Activated naive CD4-positive, alpha-beta T cell treated with anti-CD3 and anti-CD28 coated beads for 36 hours (primary cell): ENCODE measurements at regions not wholly inside any gene's neighbourhood (a gene's known extent, or its start where the extent isn't known, plus 50 kb on each side); places are given as distances from the start of the nearest gene placed in this dataset.

Experiments
- CTCF ChIA-PET: fragments of 350-600 bp; sonication (Branson Sonifier 250); formaldehyde crosslinking; loops from one replicate; lab custom pipeline; 2021; ENCODE audit warnings: antibody characterized with exemption; lab: Charles Lee
- DNase-seq: peaks from one replicate; pipeline ENCODE4 v3.0.0-alpha.2; 2020
- H3K27ac Mint-ChIP-seq: one replicate; pipeline ENCODE4 v1.8.0; 2021; ENCODE audit warnings: mild to moderate bottlenecking, mixed read lengths
- H3K27me3 Mint-ChIP-seq: one replicate; pipeline ENCODE4 v1.8.0; 2021; ENCODE audit warnings: low read depth, mixed read lengths
- H3K36me3 Mint-ChIP-seq: one replicate; pipeline ENCODE4 v1.8.0; 2021; ENCODE audit warnings: low read depth, mixed read lengths
- H3K4me1 Mint-ChIP-seq: one replicate; pipeline ENCODE4 v1.8.0; 2021; ENCODE audit warnings: low read depth, mixed read lengths
- H3K4me3 Mint-ChIP-seq: one replicate; pipeline ENCODE4 v1.8.0; 2021; ENCODE audit warnings: mild to moderate bottlenecking, moderate library complexity, mixed read lengths
- H3K9me3 Mint-ChIP-seq: one replicate; pipeline ENCODE4 v1.8.0; 2021; ENCODE audit warnings: mixed read lengths
- intact Hi-C: fragments of 100-400 bp; cut with micrococcal nuclease; formaldehyde crosslinking; loops from one replicate; pipeline ENCODE4 v1.15.1; 2023

DNA sequence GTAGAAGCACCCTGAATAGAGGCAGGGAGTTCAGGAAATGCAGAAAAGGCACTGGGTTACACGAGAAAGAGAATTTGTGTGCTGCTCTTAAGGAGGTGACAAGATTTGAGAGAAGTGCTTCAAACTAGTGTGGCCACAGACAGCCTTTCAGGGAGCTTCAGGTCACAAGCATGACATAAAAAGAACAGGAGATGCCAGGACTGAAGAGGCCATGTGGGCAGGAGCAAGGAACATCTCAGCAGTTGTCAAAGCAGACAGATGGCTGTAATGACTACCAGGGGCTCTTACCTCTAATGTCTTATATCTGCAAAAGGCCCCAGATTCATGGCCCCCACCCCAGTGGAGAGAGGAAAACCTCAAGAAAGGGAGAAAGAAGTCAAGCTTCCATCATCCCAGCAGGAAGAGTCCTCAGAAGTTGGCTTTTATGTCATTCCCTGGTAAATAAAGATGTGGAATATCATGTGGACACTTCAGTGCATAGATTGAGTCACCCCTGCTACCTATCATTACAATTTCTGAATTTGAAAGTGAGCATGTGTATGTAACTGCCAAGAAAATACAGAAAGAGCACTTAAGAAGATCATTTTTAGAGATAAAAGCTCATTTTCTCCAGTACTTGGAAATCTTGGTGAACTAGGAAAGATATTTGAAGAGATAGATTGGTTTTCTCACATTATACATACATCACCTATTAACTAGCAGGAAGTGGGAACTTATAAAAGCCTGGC lies 214.4 kb upstream of the RORB start:
- Mint-ChIP-seq H3K27ac (no peak overlapping the region), H3K9me3 (no peaks in the 10 kb centered on the region), H3K27me3 (no peaks in the 10 kb centered on the region), H3K36me3 (no peaks in the 10 kb centered on the region), H3K4me1 (no peaks in the 10 kb centered on the region), H3K4me3 (no peak overlapping the region)
- intact Hi-C loops: no loop called here
- CTCF ChIA-PET: no interaction called here
- DNase-seq: no peak

DNA sequence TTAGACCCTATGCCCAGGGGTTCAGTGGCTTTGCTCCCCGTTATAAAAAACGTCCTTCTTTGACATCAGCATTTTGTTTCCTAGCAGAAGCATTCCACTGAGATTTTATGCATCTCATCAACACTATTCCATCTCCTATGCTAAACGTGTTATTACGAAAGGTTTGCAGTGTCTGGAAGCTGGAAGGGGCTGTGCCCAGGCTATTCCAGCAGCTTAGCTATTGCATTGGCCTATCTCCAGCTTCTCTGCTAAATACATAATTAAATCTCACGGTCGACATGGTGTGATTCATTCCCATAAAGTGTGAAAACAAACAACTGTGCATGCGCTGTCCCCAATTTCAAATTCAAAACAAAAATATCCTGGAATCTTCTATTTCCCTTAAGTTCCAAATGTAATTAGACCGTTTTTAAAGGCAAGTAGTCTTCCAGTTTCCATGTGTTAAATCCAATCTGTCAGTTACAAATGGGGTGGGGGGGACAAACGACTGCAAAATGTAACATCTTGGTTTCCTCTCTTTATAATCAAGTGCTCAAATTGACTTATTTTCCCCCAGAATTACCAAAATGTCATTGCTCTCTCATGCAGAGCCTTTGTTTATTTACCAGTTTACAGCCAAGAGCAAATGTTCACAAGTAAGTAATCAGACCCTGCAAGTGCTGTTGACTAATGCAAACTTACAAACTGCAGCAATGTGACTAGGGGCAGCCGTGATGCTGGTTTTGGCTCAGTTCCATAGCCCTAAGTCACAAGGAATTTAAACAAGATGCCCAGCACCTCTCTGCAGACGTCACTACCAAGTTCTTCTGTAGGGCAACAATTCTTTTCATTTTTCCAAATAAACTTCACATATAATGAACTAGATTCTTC lies 212.3 kb upstream of the RORB start:
- intact Hi-C loops: no loop called here
- Mint-ChIP-seq H3K4me1 (no peaks in the 10 kb centered on the region), H3K27me3 (no peaks in the 10 kb centered on the region), H3K4me3 (no peak overlapping the region), H3K27ac (no peak overlapping the region), H3K9me3 (no peaks in the 10 kb centered on the region), H3K36me3 (no peaks in the 10 kb centered on the region)
- CTCF ChIA-PET: no interaction called here
- no peak for DNase-seq

DNA sequence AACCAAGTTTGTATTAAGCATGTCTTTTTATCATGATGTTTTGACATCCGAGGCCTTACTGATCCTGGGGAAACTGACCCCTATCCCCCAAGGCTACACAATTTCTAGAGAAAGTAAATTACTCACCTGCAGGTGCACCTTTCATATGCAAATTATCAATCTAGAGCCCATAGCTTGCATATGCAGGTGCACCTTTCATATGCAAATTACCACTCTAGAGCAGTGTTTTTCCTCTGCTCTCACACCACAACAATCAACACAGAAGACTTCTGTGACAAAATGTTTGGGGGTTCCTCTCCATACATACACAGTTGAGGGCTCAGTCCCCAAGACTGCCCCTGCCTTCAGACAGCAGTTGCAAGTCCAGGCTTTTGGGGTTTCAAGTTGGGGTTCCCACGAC lies 203.7 kb upstream of the RORB start:
- CTCF ChIA-PET: no interaction called here
- intact Hi-C loops: no loop called here
- Mint-ChIP-seq H3K4me3 (no peak overlapping the region), H3K27me3 (no peaks in the 10 kb centered on the region), H3K9me3 (no peaks in the 10 kb centered on the region), H3K36me3 (no peaks in the 10 kb centered on the region), H3K27ac (no peak overlapping the region), H3K4me1 (no peaks in the 10 kb centered on the region)
- no peak for DNase-seq

DNA sequence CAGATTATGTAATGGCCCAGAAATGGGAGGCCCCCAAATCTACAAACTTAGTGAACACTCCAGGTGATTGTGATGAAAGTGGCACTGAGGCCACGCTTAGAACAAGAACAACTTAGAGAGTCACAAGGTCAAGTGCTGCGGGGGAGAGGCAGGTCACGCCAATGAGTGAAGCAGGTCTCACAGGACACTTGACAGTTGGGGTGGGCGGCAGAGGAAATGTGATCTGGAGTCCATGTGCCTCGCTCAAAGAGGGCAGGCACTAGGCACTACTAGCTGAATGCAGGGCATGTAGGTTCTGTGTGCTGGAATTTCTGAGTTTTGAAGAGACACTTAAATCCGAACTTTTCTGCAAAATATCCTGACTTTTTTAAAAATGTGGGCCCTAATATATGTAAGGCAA lies 193.2 kb upstream of the RORB start:
- no peaks in the 10 kb centered on the region for H3K36me3 Mint-ChIP-seq
- H3K27ac Mint-ChIP-seq: no peak overlapping the region
- intact Hi-C loops: no loop called here
- no peak overlapping the region for H3K4me3 Mint-ChIP-seq
- CTCF ChIA-PET: no interaction called here
- no peaks in the 10 kb centered on the region for H3K4me1 Mint-ChIP-seq
- DNase-seq: no peak
- H3K9me3 Mint-ChIP-seq: no peaks in the 10 kb centered on the region
- H3K27me3 Mint-ChIP-seq: no peaks in the 10 kb centered on the region

DNA sequence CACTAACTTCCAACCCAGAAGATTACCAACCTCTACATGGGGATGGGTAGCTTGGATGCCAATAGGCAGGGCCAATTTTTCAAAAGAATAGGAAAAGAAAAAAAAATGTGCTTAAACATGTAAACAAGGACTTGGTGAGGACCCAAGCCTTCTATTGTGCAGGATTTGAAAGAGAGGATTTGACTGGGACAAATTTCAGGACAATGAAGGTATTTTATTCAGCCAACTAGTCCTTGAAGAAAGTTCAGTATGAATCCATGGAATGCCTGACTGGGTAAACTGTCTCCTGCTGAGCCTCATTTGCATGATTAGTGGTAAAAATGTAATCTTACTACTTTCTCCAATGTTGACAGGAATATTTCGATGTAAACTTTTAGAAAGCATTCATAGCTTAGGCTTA lies 192.5 kb upstream of the RORB start:
- Mint-ChIP-seq H3K9me3 (no peaks in the 10 kb centered on the region), H3K27ac (no peak overlapping the region), H3K27me3 (no peaks in the 10 kb centered on the region), H3K4me1 (no peaks in the 10 kb centered on the region), H3K36me3 (no peaks in the 10 kb centered on the region), H3K4me3 (no peak overlapping the region)
- CTCF ChIA-PET: interaction anchor here (0.5 kb wide), 1 partner anchor 12 kb away, joined by 3 read pairs; no protein-coding TSS in a partner anchor
- intact Hi-C loops: no loop called here
- no peak for DNase-seq

DNA sequence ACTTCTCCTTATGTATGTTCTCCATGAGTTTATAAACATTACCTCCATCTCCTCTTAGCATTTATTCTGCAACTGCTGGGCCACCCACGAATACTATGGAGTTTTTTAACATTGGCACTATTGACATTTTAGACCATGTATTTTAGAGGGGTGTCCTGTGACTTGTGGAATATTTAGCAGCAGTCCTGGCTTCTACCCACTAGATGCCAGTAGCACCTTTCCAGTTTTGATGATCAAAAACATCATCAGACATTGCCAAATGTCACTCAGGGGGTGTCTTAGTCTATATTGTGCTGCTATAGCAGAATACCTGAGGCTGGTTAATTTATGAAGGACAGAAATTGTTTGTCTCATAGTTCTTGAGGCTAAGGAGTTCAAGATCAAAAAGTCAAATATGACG lies 187.5 kb upstream of the RORB start:
- H3K36me3 Mint-ChIP-seq: no peaks in the 10 kb centered on the region
- peaks cover under 1% of the 10 kb centered on the region for H3K9me3 Mint-ChIP-seq
- no peak overlapping the region for H3K4me3 Mint-ChIP-seq
- H3K4me1 Mint-ChIP-seq: no peaks in the 10 kb centered on the region
- intact Hi-C loops: no loop called here
- no peak overlapping the region for H3K27ac Mint-ChIP-seq
- CTCF ChIA-PET: no interaction called here
- H3K27me3 Mint-ChIP-seq: no peaks in the 10 kb centered on the region
- no peak for DNase-seq

DNA sequence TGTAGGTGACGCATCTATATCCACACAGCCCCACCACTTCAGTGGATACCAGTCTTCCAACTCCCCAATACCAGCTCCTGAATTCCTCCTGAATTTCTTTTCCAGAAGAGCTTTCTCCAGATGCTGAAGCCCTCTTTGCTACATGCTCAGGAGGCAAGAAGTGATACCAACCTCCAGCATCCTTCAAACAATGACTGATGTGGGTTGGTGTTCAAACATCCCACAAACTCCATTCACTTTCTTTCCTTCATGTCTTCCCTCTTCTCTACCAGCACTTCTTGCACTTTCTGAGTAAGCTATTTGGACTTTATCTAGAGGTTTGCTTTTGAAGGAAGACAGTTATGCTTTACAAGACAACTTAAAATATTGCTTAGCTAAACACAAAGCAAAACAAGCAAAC lies 179.9 kb upstream of the RORB start:
- Mint-ChIP-seq H3K27ac (no peak overlapping the region), H3K36me3 (no peaks in the 10 kb centered on the region), H3K9me3 (peaks cover 12% of the 10 kb centered on the region), H3K4me1 (no peaks in the 10 kb centered on the region), H3K27me3 (no peaks in the 10 kb centered on the region), H3K4me3 (no peak overlapping the region)
- CTCF ChIA-PET: interaction anchor here (0.6 kb wide), 1 partner anchor 13 kb away, joined by 3 read pairs; no protein-coding TSS in a partner anchor
- no peak for DNase-seq
- intact Hi-C loops: no loop called here

DNA sequence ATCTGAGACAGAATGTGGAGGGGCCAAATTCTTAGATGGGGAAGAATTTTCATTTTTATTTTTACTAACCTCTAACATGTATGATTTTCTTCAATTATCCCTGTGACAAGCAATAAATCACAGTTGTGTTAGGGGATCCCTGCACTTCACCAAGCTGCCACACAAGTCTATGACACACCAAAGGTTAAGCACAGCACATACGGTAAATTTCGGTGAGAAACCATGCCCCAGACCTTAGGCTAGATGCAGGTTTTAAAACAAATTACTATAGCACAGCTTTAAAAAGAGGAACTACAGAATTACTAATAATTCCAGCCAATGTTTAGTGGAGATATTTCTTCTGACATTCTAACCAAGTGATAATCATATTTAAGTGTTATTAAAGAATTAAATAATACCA lies 175.7 kb upstream of the RORB start:
- H3K27ac Mint-ChIP-seq: no peak overlapping the region
- intact Hi-C loops: no loop called here
- CTCF ChIA-PET: no interaction called here
- no peaks in the 10 kb centered on the region for H3K27me3 Mint-ChIP-seq
- H3K4me3 Mint-ChIP-seq: no peak overlapping the region
- no peak for DNase-seq
- no peaks in the 10 kb centered on the region for H3K36me3 Mint-ChIP-seq
- H3K9me3 Mint-ChIP-seq: peaks cover 11% of the 10 kb centered on the region
- H3K4me1 Mint-ChIP-seq: no peaks in the 10 kb centered on the region

DNA sequence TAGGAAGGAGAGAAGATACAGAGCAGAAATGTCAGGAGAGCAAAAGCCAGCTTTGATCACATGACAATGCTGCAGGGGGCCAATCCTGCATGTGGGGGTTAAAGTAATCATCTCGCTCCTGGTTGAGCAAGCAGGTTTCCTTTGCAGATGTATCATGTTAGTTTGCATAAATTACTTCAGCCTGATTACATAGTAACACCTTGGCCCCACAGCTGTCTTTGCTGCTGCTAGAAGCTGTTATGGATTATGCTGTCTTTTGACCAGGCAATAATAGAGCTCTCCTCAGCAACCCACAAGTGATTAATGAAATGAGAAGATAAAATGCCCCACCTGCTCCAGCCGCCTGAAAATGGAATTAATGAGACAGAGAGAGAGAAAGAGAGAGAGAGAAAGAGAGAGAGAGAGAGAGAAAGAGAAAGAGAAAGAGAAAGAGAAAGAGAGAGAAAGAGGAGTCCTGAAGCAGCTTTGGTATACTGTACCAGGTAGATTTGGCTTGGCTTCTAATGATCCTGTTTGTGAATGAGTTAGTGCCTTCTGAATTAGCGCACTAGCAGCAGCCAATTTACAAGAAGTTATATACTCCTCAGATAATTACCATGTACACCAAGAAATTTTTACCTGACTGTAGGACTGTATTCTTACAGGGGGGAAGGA lies 174.3 kb upstream of the RORB start:
- Mint-ChIP-seq H3K27me3 (no peaks in the 10 kb centered on the region), H3K4me1 (no peaks in the 10 kb centered on the region), H3K9me3 (peaks cover 10% of the 10 kb centered on the region), H3K36me3 (no peaks in the 10 kb centered on the region), H3K4me3 (no peak overlapping the region), H3K27ac (no peak overlapping the region)
- CTCF ChIA-PET: no interaction called here
- no peak for DNase-seq
- intact Hi-C loops: no loop called here

DNA sequence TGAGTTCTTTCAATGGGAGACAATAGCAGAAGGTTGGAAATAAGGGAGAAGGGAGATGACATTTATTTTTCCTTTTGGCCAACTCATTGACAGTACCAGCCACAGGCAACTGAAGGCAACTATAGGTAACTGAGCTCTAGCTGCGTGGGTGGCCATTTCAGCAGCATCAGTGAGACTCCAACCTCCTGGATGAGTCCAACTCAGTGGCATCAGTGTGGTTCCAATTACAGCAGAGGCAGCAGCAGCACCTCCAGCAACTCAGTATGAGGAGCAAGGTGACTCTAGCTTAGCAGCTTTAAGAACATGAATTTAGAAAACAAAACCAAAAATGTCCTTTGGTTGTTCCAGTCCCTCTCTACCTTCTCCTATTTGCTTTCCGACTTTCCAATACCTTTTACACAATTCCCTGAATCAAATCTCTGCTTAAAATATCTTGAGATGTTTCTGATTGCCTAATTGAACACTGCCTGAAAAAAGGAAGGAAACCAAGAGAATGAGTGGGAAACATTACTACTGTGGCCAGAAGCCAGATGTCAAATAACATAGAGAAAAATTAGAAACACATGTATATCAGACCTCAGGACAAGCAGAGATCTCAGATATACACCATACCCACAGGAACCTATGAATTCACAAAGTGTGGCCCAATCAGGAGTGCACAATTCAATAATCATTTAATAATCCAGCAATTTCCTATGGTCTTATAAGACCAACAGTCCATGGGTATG lies 166.5 kb upstream of the RORB start:
- no peak for DNase-seq
- Mint-ChIP-seq H3K36me3 (no peaks in the 10 kb centered on the region), H3K27me3 (peaks cover 3% of the 10 kb centered on the region), H3K27ac (no peak overlapping the region), H3K4me1 (no peaks in the 10 kb centered on the region), H3K4me3 (no peak overlapping the region), H3K9me3 (no peaks in the 10 kb centered on the region)
- CTCF ChIA-PET: interaction anchor here (0.5 kb wide), 1 partner anchor 791 kb away, joined by 4 read pairs; no protein-coding TSS in a partner anchor
- intact Hi-C loops: no loop called here

DNA sequence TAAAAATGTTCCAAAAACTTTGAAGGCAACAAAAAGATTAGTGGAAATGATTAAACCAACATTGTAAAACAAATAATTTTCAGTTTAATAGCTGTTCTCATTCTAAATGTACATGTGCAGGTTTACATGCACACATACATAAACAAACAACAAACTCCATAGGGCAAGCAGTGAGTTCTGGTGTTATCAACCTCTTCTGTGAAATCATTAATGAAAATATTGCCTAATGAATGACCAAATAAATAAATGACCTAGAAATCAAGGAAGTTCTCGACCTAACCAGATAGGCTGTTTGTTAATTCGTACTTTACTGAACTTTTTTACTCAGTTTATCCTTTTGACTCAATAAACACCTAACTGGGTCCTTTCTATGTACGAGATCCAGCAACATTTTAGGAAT lies 165.5 kb upstream of the RORB start:
- Mint-ChIP-seq H3K4me3 (no peak overlapping the region), H3K4me1 (no peaks in the 10 kb centered on the region), H3K27me3 (peaks cover 3% of the 10 kb centered on the region), H3K9me3 (no peaks in the 10 kb centered on the region), H3K27ac (no peak overlapping the region), H3K36me3 (no peaks in the 10 kb centered on the region)
- DNase-seq: no peak
- intact Hi-C loops: no loop called here
- CTCF ChIA-PET: no interaction called here

DNA sequence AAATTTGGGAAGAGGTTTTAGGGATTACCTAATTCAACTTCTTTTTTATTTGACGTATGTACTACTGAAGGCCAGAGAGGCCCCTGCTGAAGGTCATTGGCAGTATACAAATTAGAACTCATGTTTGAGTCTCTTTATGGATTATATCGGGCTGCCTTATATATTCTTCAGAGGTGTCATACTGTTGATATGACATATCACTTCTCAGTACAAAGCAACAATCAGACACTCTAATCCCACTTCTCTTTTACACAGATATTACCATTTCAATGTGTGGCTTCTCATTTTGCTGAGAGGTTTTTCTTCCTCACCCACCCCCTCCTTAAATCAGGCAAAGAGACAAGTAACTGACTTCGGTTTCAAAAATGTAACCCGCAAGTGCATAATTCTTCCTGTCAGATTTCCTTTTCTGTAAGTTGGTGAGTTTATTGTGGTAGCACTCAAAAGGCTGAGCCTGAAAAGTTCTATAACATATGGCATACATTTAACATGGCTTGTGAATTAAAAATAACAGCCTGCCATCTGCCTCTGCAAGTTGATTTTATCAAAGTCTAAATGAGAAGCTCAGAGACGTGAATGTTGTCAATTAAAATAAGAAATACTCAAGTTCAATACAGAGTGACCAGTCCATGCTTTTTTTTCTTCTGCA lies 163.6 kb upstream of the RORB start:
- CTCF ChIA-PET: no interaction called here
- Mint-ChIP-seq H3K36me3 (no peaks in the 10 kb centered on the region), H3K27ac (no peak overlapping the region), H3K9me3 (no peaks in the 10 kb centered on the region), H3K4me1 (no peaks in the 10 kb centered on the region), H3K27me3 (peaks cover 3% of the 10 kb centered on the region), H3K4me3 (no peak overlapping the region)
- intact Hi-C loops: no loop called here
- no peak for DNase-seq
